A549 (cell line): ENCODE measurements at regions not wholly inside any gene's neighbourhood (a gene's known extent, or its start where the extent isn't known, plus 50 kb on each side); places are given as distances from the start of the nearest gene placed in this dataset.

Experiments
- ATAC-seq, 2 experiments: fragments of 200-7000 bp in 1 of 2; fragments of >200 bp in 1 of 2; cut with Nextera tagmentation in 1 of 2; cut with Tn5 transposase in 1 of 2; 3 replicates each; pipeline versions ENCODE4 v1.8.0 to v1.9.1; 2018 to 2020; ENCODE audit warnings: mild to moderate bottlenecking in 1 of 2, moderate library complexity in 1 of 2
- CTCF ChIA-PET: fragments of 300-600 bp; sonication (Branson Sonifier 250); formaldehyde crosslinking; extraction: SDS; loops from one replicate; lab custom pipeline; 2021; ENCODE audit warnings: antibody characterized with exemption, inconsistent platforms; lab: Yijun Ruan, JAX
- POLR2A ChIA-PET: fragments of 350-600 bp; formaldehyde crosslinking; extraction: SDS; loops from one replicate; lab custom pipeline; 2021; ENCODE audit warnings: antibody characterized with exemption, inconsistent platforms; lab: Yijun Ruan, JAX
- DNase-seq, 2 experiments: peaks; one replicate each; pipeline versions ENCODE4 v3.0.0 to v3.0.0-alpha.2; 2011 to 2016; ENCODE audit warnings: low read depth in 1 of 2, low spot score in 1 of 2
- FAIRE-seq: peaks from 2 replicates; lab custom pipeline; 2011; peaks lifted over from hg19 to GRCh38; lab: Jason Lieb, UNC
- H3K27ac ChIP-seq, 2 experiments: fragments of >200 bp; sonication (Bioruptor Twin); formaldehyde crosslinking; 3 replicates each; pipeline ENCODE4 v1.5.1; 2016 to 2017
- H3K4me1 ChIP-seq: fragments of >200 bp; sonication (Bioruptor Twin); formaldehyde crosslinking; 3 replicates; pipeline ENCODE4 v1.6.1; 2016
- H3K4me2 ChIP-seq: fragments of >200 bp; sonication (Bioruptor Twin); formaldehyde crosslinking; 3 replicates; pipeline ENCODE4 v1.6.1; 2016
- H3K4me3 ChIP-seq: fragments of >200 bp; sonication (Bioruptor Twin); formaldehyde crosslinking; 3 replicates; pipeline ENCODE4 v1.5.1; 2016
- H3K9me3 ChIP-seq: fragments of >200 bp; sonication (Bioruptor Twin); formaldehyde crosslinking; 3 replicates; pipeline ENCODE4 v1.6.1; 2016
- CBX2 ChIP-seq: fragments of 200-600 bp; sonication (generic); IDR thresholded peaks from 2 replicates; pipeline ENCODE4 v1.6.1; 2016; ENCODE audit warnings: low read depth, mild to moderate bottlenecking, borderline replicate concordance
- CEBPB ChIP-seq, 2 experiments: fragments of >200 bp in 1 of 2; sonication (Bioruptor Twin) in 1 of 2; formaldehyde crosslinking in 1 of 2; IDR thresholded peaks; 2 replicates each; pipeline ENCODE4 v1.6.1; 2012 to 2016
- CTCF ChIP-seq: fragments of >200 bp; sonication (Bioruptor Twin); formaldehyde crosslinking; IDR thresholded peaks from 3 replicates; pipeline ENCODE4 v1.5.1; 2016
- E2F6 ChIP-seq: IDR thresholded peaks from 2 replicates; pipeline ENCODE4 v1.6.1; 2012; ENCODE audit warnings: low read depth, borderline replicate concordance
- EHMT2 ChIP-seq: fragments of 200-600 bp; sonication (generic); IDR thresholded peaks from 2 replicates; pipeline ENCODE4 v1.6.1; 2016; ENCODE audit warnings: antibody characterized with exemption, low read depth, mild to moderate bottlenecking, moderate library complexity
- HES2 ChIP-seq: fragments of >200 bp; sonication (Bioruptor Twin); formaldehyde crosslinking; IDR thresholded peaks from 2 replicates; pipeline ENCODE4 v1.6.1; 2016
- HEYL ChIP-seq: fragments of 250-450 bp; sonication (Bioruptor Pico); IDR thresholded peaks from 2 replicates; pipeline ENCODE4 v1.8.0; 2021; ENCODE audit warnings: mild to moderate bottlenecking, moderate library complexity
- HOXB13 ChIP-seq: fragments of 250-450 bp; sonication (Bioruptor Pico); IDR thresholded peaks from 2 replicates; pipeline ENCODE4 v1.5.0; 2020; ENCODE audit warnings: low read depth, mild to moderate bottlenecking, moderate library complexity
- HOXB5 ChIP-seq: fragments of 250-450 bp; sonication (Bioruptor Pico); IDR thresholded peaks from 2 replicates; pipeline ENCODE4 v1.5.0; 2020; ENCODE audit warnings: mild to moderate bottlenecking, moderate library complexity
- MAZ ChIP-seq: fragments of 150-350 bp; IDR thresholded peaks from 2 replicates; pipeline ENCODE4 v1.6.1; 2014; ENCODE audit warnings: antibody characterized with exemption, low read depth, low read length, borderline replicate concordance
- MYC ChIP-seq: IDR thresholded peaks from 2 replicates; pipeline ENCODE4 v1.6.1; 2012; ENCODE audit warnings: mild to moderate bottlenecking, inconsistent platforms, low read length, improper control_type of control experiment, borderline replicate concordance
- NPAS2 ChIP-seq: fragments of 250-450 bp; sonication (Bioruptor Pico); IDR thresholded peaks from 2 replicates; pipeline ENCODE4 v1.8.0; 2022; ENCODE audit warnings: mild to moderate bottlenecking, moderate library complexity, borderline replicate concordance
- POLR2AphosphoS2 ChIP-seq: conservative IDR thresholded peaks from 2 replicates; pipeline ENCODE4 v1.6.1; 2012; ENCODE audit warnings: low read length, improper control_type of control experiment, inconsistent platforms
- RARB ChIP-seq: fragments of 250-450 bp; sonication (Bioruptor Pico); IDR thresholded peaks from 2 replicates; pipeline ENCODE4 v1.8.0; 2021; ENCODE audit warnings: mild to moderate bottlenecking, moderate library complexity
- RCOR1 ChIP-seq: fragments of 150-350 bp; IDR thresholded peaks from 2 replicates; pipeline ENCODE4 v1.6.1; 2014; ENCODE audit warnings: antibody characterized with exemption, low read length, low read depth
- REST ChIP-seq: fragments of 200-600 bp; sonication (generic); IDR thresholded peaks from 2 replicates; pipeline ENCODE4 v1.6.1; 2016; ENCODE audit warnings: antibody characterized with exemption, mild to moderate bottlenecking, moderate library complexity
- RFX5 ChIP-seq: fragments of 450-650 bp; IDR thresholded peaks from 2 replicates; pipeline ENCODE4 v1.7.1; 2014; ENCODE audit warnings: antibody characterized with exemption, mild to moderate bottlenecking, moderate library complexity
- RNF2 ChIP-seq: fragments of 200-600 bp; sonication (generic); IDR thresholded peaks from 2 replicates; pipeline ENCODE4 v1.6.1; 2016; ENCODE audit warnings: low read depth, mild to moderate bottlenecking, antibody characterized with exemption, moderate library complexity, borderline replicate concordance
- SMC3 ChIP-seq: fragments of >200 bp; sonication (Bioruptor Twin); formaldehyde crosslinking; IDR thresholded peaks from 3 replicates; pipeline ENCODE4 v1.6.1; 2018; ENCODE audit warnings: inconsistent platforms
- SREBF2 ChIP-seq: fragments of 450-650 bp; IDR thresholded peaks from 2 replicates; pipeline ENCODE4 v1.6.1; 2014; ENCODE audit warnings: mild to moderate bottlenecking, moderate library complexity
- ZNF302 ChIP-seq: fragments of 250-450 bp; sonication (Bioruptor Pico); IDR thresholded peaks from 2 replicates; pipeline ENCODE4 v1.9.0; 2021; ENCODE audit warnings: inconsistent platforms, mild to moderate bottlenecking, moderate library complexity
- ZSCAN20 ChIP-seq: fragments of 250-450 bp; sonication (Bioruptor Pico); IDR thresholded peaks from 2 replicates; pipeline ENCODE4 v1.8.0; 2022; ENCODE audit warnings: mild to moderate bottlenecking, moderate library complexity
- WGBS: methylation state at CpG from one replicate; pipeline ENCODE4 v1.1.6; 2017; ENCODE audit errors: missing lambda C conversion rate; 5-methylcytosine and 5-hydroxymethylcytosine counted together
- TF ChIP-seq, protein P1 (sequence below): fragments of >200 bp; sonication (Bioruptor Twin); formaldehyde crosslinking; IDR thresholded peaks from 3 replicates; pipeline ENCODE4 v1.6.1; 2016
- TF ChIP-seq, protein P2 (sequence below): fragments of 450-650 bp; IDR thresholded peaks from 2 replicates; pipeline ENCODE4 v1.6.1; 2014; ENCODE audit warnings: antibody characterized with exemption

GRCh38 chr2:144042751-144043150 is 477.2 kb downstream of the ZEB2 start:
- Histone ChIP-seq H3K27ac (no peak overlapping the region), H3K4me1 (no peaks in the 10 kb centered on the region), H3K4me2 (no peak overlapping the region), H3K4me3 (no peak overlapping the region), H3K9me3 (no peaks in the 10 kb centered on the region)
- ChIA-PET POLR2A (no interaction called here), CTCF (no interaction called here)
- DNase-seq: no peak
- no peak for FAIRE-seq
- no peak for ATAC-seq
- 74% methylated on average over 2 of the region's 2 CpGs for WGBS
- no peak for TF ChIP-seq REST
- no peak for TF ChIP-seq EHMT2
- no peak for TF ChIP-seq CTCF
- TF ChIP-seq RNF2: no peak
- no peak for TF ChIP-seq RCOR1
- no peak for TF ChIP-seq MAZ
- TF ChIP-seq NPAS2 (CRISPR knock-in tag): no peak
- no peak for TF ChIP-seq CEBPB (IDR thresholded peaks at IDR 0.05)
- no peak for TF ChIP-seq RFX5
- no peak for TF ChIP-seq MYC

GRCh38 chr2:144041612-144042011 is 478.3 kb downstream of the ZEB2 start:
- H3K4me1 ChIP-seq: no peaks in the 10 kb centered on the region
- H3K27ac ChIP-seq: no peak overlapping the region
- H3K9me3 ChIP-seq: no peaks in the 10 kb centered on the region
- FAIRE-seq (no peak), DNase-seq (no peak), ATAC-seq (no peak; a peak in 1 of 6 replicates)
- 91% methylated on average over 1 of the region's 1 CpG for WGBS
- H3K4me2 ChIP-seq: no peak overlapping the region
- TF ChIP-seq EHMT2 (no peak), HOXB5 (CRISPR knock-in tag) (no peak), E2F6 (no peak), SREBF2 (no peak), RNF2 (no peak), RFX5 (no peak), CBX2 (no peak), HES2 (no peak), REST (no peak), SMC3 (no peak), ZSCAN20 (CRISPR knock-in tag) (no peak), ZNF302 (CRISPR knock-in tag) (no peak), POLR2AphosphoS2 (no peak), HEYL (no peak), RARB (CRISPR knock-in tag) (no peak), HOXB13 (CRISPR knock-in tag) (no peak)
- TF ChIP-seq, protein P1, sequence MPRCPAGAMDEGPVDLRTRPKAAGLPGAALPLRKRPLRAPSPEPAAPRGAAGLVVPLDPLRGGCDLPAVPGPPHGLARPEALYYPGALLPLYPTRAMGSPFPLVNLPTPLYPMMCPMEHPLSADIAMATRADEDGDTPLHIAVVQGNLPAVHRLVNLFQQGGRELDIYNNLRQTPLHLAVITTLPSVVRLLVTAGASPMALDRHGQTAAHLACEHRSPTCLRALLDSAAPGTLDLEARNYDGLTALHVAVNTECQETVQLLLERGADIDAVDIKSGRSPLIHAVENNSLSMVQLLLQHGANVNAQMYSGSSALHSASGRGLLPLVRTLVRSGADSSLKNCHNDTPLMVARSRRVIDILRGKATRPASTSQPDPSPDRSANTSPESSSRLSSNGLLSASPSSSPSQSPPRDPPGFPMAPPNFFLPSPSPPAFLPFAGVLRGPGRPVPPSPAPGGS: no peak
- TF ChIP-seq, protein P2, sequence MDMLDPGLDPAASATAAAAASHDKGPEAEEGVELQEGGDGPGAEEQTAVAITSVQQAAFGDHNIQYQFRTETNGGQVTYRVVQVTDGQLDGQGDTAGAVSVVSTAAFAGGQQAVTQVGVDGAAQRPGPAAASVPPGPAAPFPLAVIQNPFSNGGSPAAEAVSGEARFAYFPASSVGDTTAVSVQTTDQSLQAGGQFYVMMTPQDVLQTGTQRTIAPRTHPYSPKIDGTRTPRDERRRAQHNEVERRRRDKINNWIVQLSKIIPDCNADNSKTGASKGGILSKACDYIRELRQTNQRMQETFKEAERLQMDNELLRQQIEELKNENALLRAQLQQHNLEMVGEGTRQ: no peak
- ChIA-PET CTCF (interaction anchor here (0.6 kb wide), 1 partner anchor 1075 kb away, joined by 3 read pairs; no protein-coding TSS in a partner anchor), POLR2A (no interaction called here)
- no peak overlapping the region for H3K4me3 ChIP-seq
